ENCODE measurements at regions not wholly inside any gene's neighbourhood (a gene's known extent, or its start where the extent isn't known, plus 50 kb on each side); places are given as distances from the start of the nearest gene placed in this dataset.

DNA sequence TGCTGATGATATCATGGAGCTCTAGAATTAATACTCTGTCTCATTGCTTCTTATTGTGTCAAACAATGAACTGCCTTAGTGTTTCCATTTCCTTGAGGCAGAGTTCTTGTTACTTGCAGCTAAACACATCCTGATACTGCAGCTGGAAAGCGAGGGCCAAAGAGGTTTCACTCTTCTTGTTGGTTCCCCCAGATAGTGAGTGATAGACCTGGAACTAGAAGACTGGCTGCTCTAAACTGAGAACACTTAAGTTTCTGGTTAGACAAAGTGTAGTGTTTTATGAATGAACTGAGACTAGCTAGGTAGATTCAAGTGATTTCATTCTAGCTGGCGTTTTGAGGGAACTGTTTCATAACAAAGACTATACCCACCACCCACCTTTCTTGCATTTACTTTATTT, 321.7 kb downstream of the TXNL1 start:
- Mint-ChIP-seq H3K4me3 (no peak overlapping the region), H3K27me3 (no peaks in the 10 kb centered on the region), H3K4me1 (ENCODE audit: low read depth) (no peaks in the 10 kb centered on the region), H3K36me3 (no peaks in the 10 kb centered on the region), H3K27ac (no peak overlapping the region), H3K9me3 (no peaks in the 10 kb centered on the region)
- intact Hi-C loops (cut with micrococcal nuclease), result no loop called here
- no peak for DNase-seq
- POLR2A ChIA-PET, result no interaction called here
- CTCF ChIA-PET, result no interaction called here

DNA sequence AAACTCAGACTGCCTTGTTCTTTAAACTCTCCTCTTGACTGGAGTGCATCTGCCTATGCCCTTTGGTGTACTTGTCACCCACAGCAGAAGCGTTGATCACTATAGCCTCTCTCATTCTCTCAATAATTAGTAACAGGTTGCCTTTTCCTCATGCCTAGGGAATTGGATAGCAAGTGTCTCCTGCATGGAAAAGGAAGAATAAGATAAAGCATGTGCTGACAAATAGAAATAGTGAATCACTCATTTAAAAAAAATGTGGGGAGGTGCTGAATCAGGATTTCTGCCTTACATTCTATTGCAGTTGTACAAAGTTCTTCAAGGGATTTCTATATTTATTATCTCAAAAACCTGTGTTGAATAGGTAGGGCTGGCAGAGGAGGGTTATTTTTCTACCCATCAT, 323.0 kb downstream of the TXNL1 start:
- Mint-ChIP-seq H3K4me1 (ENCODE audit: low read depth) (no peaks in the 10 kb centered on the region), H3K27me3 (peaks cover 2% of the 10 kb centered on the region), H3K36me3 (no peaks in the 10 kb centered on the region), H3K9me3 (no peaks in the 10 kb centered on the region), H3K27ac (no peak overlapping the region), H3K4me3 (no peak overlapping the region)
- DNase-seq, result no peak
- CTCF ChIA-PET, result no interaction called here
- POLR2A ChIA-PET, result no interaction called here
- intact Hi-C loops (cut with micrococcal nuclease), result no loop called here

- CTCF ChIA-PET, result no interaction called here
- Mint-ChIP-seq H3K4me1 (ENCODE audit: low read depth) (no peaks in the 10 kb centered on the region), H3K36me3 (no peaks in the 10 kb centered on the region), H3K9me3 (no peaks in the 10 kb centered on the region), H3K27ac (no peak overlapping the region), H3K27me3 (peaks cover 2% of the 10 kb centered on the region), H3K4me3 (no peak overlapping the region)
- no peak for DNase-seq
- POLR2A ChIA-PET, result no interaction called here
- intact Hi-C loops (cut with micrococcal nuclease), result no loop called here
Measured at GRCh38 chr18:56314396-56314795, 324.0 kb downstream of the TXNL1 start.

- CTCF ChIA-PET, result no interaction called here
Measured at GRCh38 chr18:56312551-56313335, 325.6 kb downstream of the TXNL1 start.

GRCh38 chr18:56309104-56309503, 329.3 kb downstream of the TXNL1 start:
- Mint-ChIP-seq H3K4me1 (ENCODE audit: low read depth) (no peaks in the 10 kb centered on the region), H3K36me3 (no peaks in the 10 kb centered on the region), H3K4me3 (no peak overlapping the region), H3K9me3 (no peaks in the 10 kb centered on the region), H3K27me3 (peaks cover 2% of the 10 kb centered on the region), H3K27ac (no peak overlapping the region)
- CTCF ChIA-PET, result no interaction called here
- intact Hi-C loops (cut with micrococcal nuclease), result no loop called here
- DNase-seq, result no peak
- POLR2A ChIA-PET, result no interaction called here

More at GRCh38 chr18:56312551-56313335, 325.6 kb downstream of the TXNL1 start:
- intact Hi-C loops (cut with micrococcal nuclease), result no loop called here
- Mint-ChIP-seq H3K9me3 (no peaks in the 10 kb centered on the region), H3K27me3 (peaks cover 2% of the 10 kb centered on the region), H3K4me3 (no peak overlapping the region), H3K27ac (no peak overlapping the region), H3K36me3 (no peaks in the 10 kb centered on the region), H3K4me1 (ENCODE audit: low read depth) (no peaks in the 10 kb centered on the region)
- POLR2A ChIA-PET, result interaction anchor here (0.6 kb wide), 1 partner anchor 100 kb away, joined by 3 read pairs; no protein-coding TSS in a partner anchor
- DNase-seq, result no peak

- ChIA-PET CTCF (no interaction called here), POLR2A (no interaction called here)
- intact Hi-C loops (cut with micrococcal nuclease), result no loop called here
- no peaks in the 10 kb centered on the region for H3K9me3 Mint-ChIP-seq
- H3K4me3 Mint-ChIP-seq, result no peak overlapping the region
- peaks cover 2% of the 10 kb centered on the region for H3K27me3 Mint-ChIP-seq
- H3K36me3 Mint-ChIP-seq, result no peaks in the 10 kb centered on the region
- no peaks in the 10 kb centered on the region for H3K4me1 Mint-ChIP-seq (ENCODE audit: low read depth)
- no peak overlapping the region for H3K27ac Mint-ChIP-seq
- DNase-seq, result no peak
Measured at GRCh38 chr18:56307354-56308170, 330.8 kb downstream of the TXNL1 start.

DNA sequence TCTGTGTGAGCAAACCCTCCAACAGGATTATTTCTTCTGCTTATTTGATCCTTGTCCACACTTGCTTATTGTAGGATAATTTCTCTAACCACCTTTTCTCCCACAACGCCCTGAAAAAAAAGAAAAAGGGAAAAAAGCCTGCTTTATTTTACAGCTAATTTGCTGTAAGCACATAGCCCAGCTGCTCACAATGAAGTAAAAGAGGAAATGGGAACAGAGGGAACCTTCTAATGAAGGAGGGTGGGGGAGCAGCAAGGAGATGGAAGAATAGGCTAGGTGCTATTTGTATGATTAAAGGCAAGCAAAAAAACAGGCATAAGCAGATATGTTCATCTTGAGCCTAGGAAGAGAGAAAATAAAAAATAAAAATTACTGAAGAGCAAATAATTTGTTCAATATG, 331.6 kb downstream of the TXNL1 start:
- Mint-ChIP-seq H3K4me3 (no peak overlapping the region), H3K4me1 (ENCODE audit: low read depth) (no peaks in the 10 kb centered on the region), H3K9me3 (no peaks in the 10 kb centered on the region), H3K27ac (no peak overlapping the region), H3K36me3 (no peaks in the 10 kb centered on the region), H3K27me3 (peaks cover 2% of the 10 kb centered on the region)
- no peak for DNase-seq
- ChIA-PET CTCF (no interaction called here), POLR2A (no interaction called here)
- intact Hi-C loops (cut with micrococcal nuclease), result no loop called here

GRCh38 chr18:56305583-56305982, 332.8 kb downstream of the TXNL1 start:
- no peak overlapping the region for H3K4me3 Mint-ChIP-seq
- no peak for DNase-seq
- intact Hi-C loops (cut with micrococcal nuclease), result no loop called here
- H3K4me1 Mint-ChIP-seq (ENCODE audit: low read depth), result no peaks in the 10 kb centered on the region
- H3K27ac Mint-ChIP-seq, result no peak overlapping the region
- H3K36me3 Mint-ChIP-seq, result no peaks in the 10 kb centered on the region
- no peaks in the 10 kb centered on the region for H3K9me3 Mint-ChIP-seq
- ChIA-PET POLR2A (no interaction called here), CTCF (no interaction called here)
- no peaks in the 10 kb centered on the region for H3K27me3 Mint-ChIP-seq

GRCh38 chr18:56302156-56302555, 336.2 kb downstream of the TXNL1 start:
- ChIA-PET CTCF (no interaction called here), POLR2A (no interaction called here)
- H3K4me3 Mint-ChIP-seq, result no peak overlapping the region
- no peak for DNase-seq
- intact Hi-C loops (cut with micrococcal nuclease), result no loop called here
- no peaks in the 10 kb centered on the region for H3K9me3 Mint-ChIP-seq
- no peaks in the 10 kb centered on the region for H3K36me3 Mint-ChIP-seq
- no peak overlapping the region for H3K27ac Mint-ChIP-seq
- H3K27me3 Mint-ChIP-seq, result no peaks in the 10 kb centered on the region
- no peaks in the 10 kb centered on the region for H3K4me1 Mint-ChIP-seq (ENCODE audit: low read depth)

DNA sequence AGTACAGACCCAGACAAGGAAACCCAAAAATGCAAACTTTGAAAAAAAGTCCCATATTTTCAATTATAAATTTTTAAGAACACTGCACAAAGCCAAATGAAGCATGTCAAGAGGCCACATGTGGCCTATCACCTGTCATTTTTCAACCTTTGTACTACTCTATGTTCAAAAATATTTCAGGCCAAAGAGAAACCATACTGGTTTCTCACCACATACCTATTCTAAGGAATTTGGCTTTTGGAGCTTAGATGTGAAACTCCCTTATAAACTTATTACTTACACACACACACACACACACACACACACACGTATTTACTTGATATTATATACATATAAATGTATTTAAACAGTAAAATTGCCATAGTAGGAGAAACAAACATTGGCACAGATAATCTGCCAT, 338.7 kb downstream of the TXNL1 start:
- Mint-ChIP-seq H3K9me3 (no peaks in the 10 kb centered on the region), H3K27ac (no peak overlapping the region)
- CTCF ChIA-PET, result no interaction called here

DNA sequence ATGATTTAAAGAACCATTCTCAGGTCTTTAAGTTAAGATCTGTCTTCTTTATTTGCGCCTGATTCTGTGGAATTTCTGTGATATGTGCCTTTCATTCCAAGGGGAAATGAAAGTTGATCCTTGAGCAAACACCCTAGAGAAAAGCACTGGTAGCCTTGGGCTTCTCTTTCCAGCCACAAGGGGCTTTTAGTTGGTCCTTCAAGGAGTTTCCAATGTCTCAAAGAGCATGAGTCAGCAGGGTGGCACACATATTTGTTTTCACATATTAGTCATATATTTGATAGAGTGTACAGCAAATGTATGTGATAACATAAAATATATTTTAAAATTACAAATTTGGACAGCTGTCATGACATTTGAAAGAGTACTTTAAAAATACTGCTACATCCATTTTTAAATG, 339.5 kb downstream of the TXNL1 start:
- intact Hi-C loops (cut with micrococcal nuclease), result no loop called here
- H3K4me3 Mint-ChIP-seq, result no peak overlapping the region
- ChIA-PET CTCF (no interaction called here), POLR2A (no interaction called here)
- H3K27ac Mint-ChIP-seq, result no peak overlapping the region
- no peaks in the 10 kb centered on the region for H3K9me3 Mint-ChIP-seq
- no peak for DNase-seq
- no peaks in the 10 kb centered on the region for H3K36me3 Mint-ChIP-seq
- no peaks in the 10 kb centered on the region for H3K27me3 Mint-ChIP-seq
- H3K4me1 Mint-ChIP-seq (ENCODE audit: low read depth), result no peaks in the 10 kb centered on the region

More for the DNA sequence above, 338.7 kb downstream of the TXNL1 start:
- H3K36me3 Mint-ChIP-seq, result no peaks in the 10 kb centered on the region
- DNase-seq, result no peak
- H3K4me1 Mint-ChIP-seq (ENCODE audit: low read depth), result no peaks in the 10 kb centered on the region
- no peaks in the 10 kb centered on the region for H3K27me3 Mint-ChIP-seq
- intact Hi-C loops (cut with micrococcal nuclease), result no loop called here
- POLR2A ChIA-PET, result no interaction called here
- H3K4me3 Mint-ChIP-seq, result no peak overlapping the region

DNA sequence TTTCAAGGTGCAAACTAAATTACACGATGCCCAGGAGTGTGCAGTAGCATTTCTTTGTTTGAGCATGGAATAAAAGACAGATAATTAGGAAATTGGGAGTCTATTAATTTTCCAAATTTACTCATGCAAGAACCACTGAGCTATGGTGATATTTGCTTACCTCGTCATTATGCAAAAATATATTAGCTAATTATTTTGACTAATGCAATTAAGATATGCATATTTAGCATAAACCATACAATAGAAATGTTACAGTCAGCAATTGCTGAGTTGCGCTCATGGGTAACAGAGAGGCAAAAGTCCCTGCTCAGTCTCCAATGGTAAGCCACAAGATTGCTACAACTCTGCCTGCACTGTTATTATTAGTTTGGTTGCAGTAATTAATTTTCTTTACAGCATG, 342.0 kb downstream of the TXNL1 start:
- intact Hi-C loops (cut with micrococcal nuclease), result no loop called here

More for the DNA sequence above, 342.0 kb downstream of the TXNL1 start:
- no peaks in the 10 kb centered on the region for H3K4me1 Mint-ChIP-seq (ENCODE audit: low read depth)
- ChIA-PET POLR2A (no interaction called here), CTCF (no interaction called here)
- H3K36me3 Mint-ChIP-seq, result no peaks in the 10 kb centered on the region
- H3K9me3 Mint-ChIP-seq, result no peaks in the 10 kb centered on the region
- DNase-seq, result no peak
- H3K27me3 Mint-ChIP-seq, result no peaks in the 10 kb centered on the region
- no peak overlapping the region for H3K4me3 Mint-ChIP-seq
- H3K27ac Mint-ChIP-seq, result no peak overlapping the region
